GM12878 (cell line): ENCODE measurements at regions not wholly inside any gene's neighbourhood (a gene's known extent, or its start where the extent isn't known, plus 50 kb on each side); places are given as distances from the start of the nearest gene placed in this dataset.

Source experiments
- ATAC-seq: fragments of 200-7000 bp; cut with Tn5 transposase; 3 replicates; pipeline ENCODE4 v1.9.1; 2020; ENCODE audit warnings: mild to moderate bottlenecking, moderate library complexity
- BruUV-seq: library from RNA; stranded (reverse); fragments of 400-500 nt; replicated peaks from 2 replicates; lab custom pipeline; 2021; lab: Mats Ljungman, UMichigan
- CTCF ChIA-PET: fragments of 300-600 bp; sonication (Branson Sonifier 250); formaldehyde crosslinking; extraction: SDS; loops from one replicate; lab custom pipeline; 2021; ENCODE audit warnings: inconsistent platforms; lab: Yijun Ruan, JAX
- POLR2A ChIA-PET: fragments of 350-600 bp; formaldehyde crosslinking; extraction: SDS; loops from one replicate; lab custom pipeline; 2021; ENCODE audit warnings: inconsistent platforms; lab: Charles Lee
- RAD21 ChIA-PET: fragments of 300-600 bp; sonication (Branson Sonifier 250); formaldehyde crosslinking; loops from one replicate; lab custom pipeline; 2023; ENCODE audit warnings: antibody characterized with exemption; ENCODE audit not compliant: unreplicated experiment; lab: Charles Lee
- SMC1A ChIA-PET: fragments of 300-600 bp; sonication (Branson Sonifier 250); formaldehyde crosslinking; loops from one replicate; lab custom pipeline; 2023; ENCODE audit not compliant: unreplicated experiment, uncharacterized antibody; lab: Charles Lee
- DNase-seq: peaks from one replicate; pipeline ENCODE4 v3.0.0-alpha.2; 2011; ENCODE audit warnings: low read depth, low spot score
- FAIRE-seq: peaks from 3 replicates; lab custom pipeline; 2011; peaks lifted over from hg19 to GRCh38; lab: Jason Lieb, UNC
- H2AFZ ChIP-seq: 2 replicates; pipeline ENCODE4 v1.6.0; 2011; ENCODE audit warnings: low read depth, low read length, control low read depth; ENCODE audit not compliant: control insufficient read depth
- H3K27ac ChIP-seq: 2 replicates; pipeline ENCODE4 v1.5.1; 2011; ENCODE audit warnings: control low read depth; ENCODE audit not compliant: control insufficient read depth, insufficient read depth
- H3K27me3 ChIP-seq, 2 experiments: replicated peaks in 1 of 2; 2 replicates each; pipeline versions ENCODE4 v1.6.0 to v1.6.1; 2011; ENCODE audit warnings: low read length in 1 of 2; ENCODE audit not compliant: control insufficient read depth in 2 of 2, insufficient read depth in 2 of 2
- H3K36me3 ChIP-seq, 2 experiments: 2 replicates each; pipeline ENCODE4 v1.5.1; 2011; ENCODE audit warnings: low read length in 1 of 2; ENCODE audit not compliant: control insufficient read depth in 2 of 2, insufficient read depth in 2 of 2
- H3K4me1 ChIP-seq: 2 replicates; pipeline ENCODE4 v1.6.1; 2011; ENCODE audit warnings: mild to moderate bottlenecking, low read length, moderate library complexity, mixed read lengths; ENCODE audit not compliant: control insufficient read depth, insufficient read depth
- H3K4me2 ChIP-seq: 2 replicates; pipeline ENCODE4 v1.6.0; 2011; ENCODE audit warnings: control low read depth; ENCODE audit not compliant: control insufficient read depth, insufficient read depth
- H3K4me3 ChIP-seq: fragments of 200-600 bp; sonication (generic); 2 replicates; pipeline ENCODE4 v1.5.1; 2016
- H3K79me2 ChIP-seq: 2 replicates; pipeline ENCODE4 v1.6.0; 2011; ENCODE audit warnings: low read length; ENCODE audit not compliant: control insufficient read depth, insufficient read depth
- H3K9ac ChIP-seq: 2 replicates; pipeline ENCODE4 v1.8.0; 2011; ENCODE audit warnings: low read length, control low read depth, mixed read lengths; ENCODE audit not compliant: control insufficient read depth, insufficient read depth
- H3K9me3 ChIP-seq: replicated peaks from 3 replicates; pipeline ENCODE4 v1.5.1; 2011; ENCODE audit warnings: mild to moderate bottlenecking, low read length; ENCODE audit not compliant: control insufficient read depth, insufficient read depth
- H4K20me1 ChIP-seq: 2 replicates; pipeline ENCODE4 v1.6.0; 2011; ENCODE audit not compliant: control insufficient read depth, insufficient read depth
- CBFB ChIP-seq: IDR thresholded peaks from 2 replicates; pipeline ENCODE4 v1.6.1; 2016; ENCODE audit warnings: antibody characterized with exemption, low read depth
- CREB1 ChIP-seq: IDR thresholded peaks from 2 replicates; pipeline ENCODE4 v1.6.1; 2012; ENCODE audit warnings: low read depth, mild to moderate bottlenecking, inconsistent platforms
- EZH2 ChIP-seq: IDR thresholded peaks from 2 replicates; pipeline ENCODE4 v1.6.1; 2012; ENCODE audit warnings: low read depth, mild to moderate bottlenecking, control low read depth, inconsistent platforms, low read length, borderline replicate concordance; ENCODE audit not compliant: control insufficient read depth
- IKZF2 ChIP-seq, 2 experiments: fragments of 450-650 bp; IDR thresholded peaks; 2 replicates each; pipeline ENCODE4 v1.6.1; 2017; ENCODE audit warnings: mild to moderate bottlenecking in 2 of 2, moderate library complexity in 2 of 2
- LARP7 ChIP-seq: fragments of 450-650 bp; IDR thresholded peaks from 2 replicates; pipeline ENCODE4 v1.6.1; 2017; ENCODE audit warnings: mild to moderate bottlenecking
- MXI1 ChIP-seq: fragments of 150-350 bp; IDR thresholded peaks from 2 replicates; pipeline ENCODE4 v1.6.1; 2011; ENCODE audit warnings: low read depth, mild to moderate bottlenecking, inconsistent platforms, low read length, improper control_type of control experiment
- NFIC ChIP-seq: IDR thresholded peaks from 2 replicates; pipeline ENCODE4 v1.6.1; 2012; ENCODE audit warnings: low read depth, mild to moderate bottlenecking, inconsistent platforms, low read length, moderate library complexity
- NFXL1 ChIP-seq: fragments of 450-650 bp; IDR thresholded peaks from 2 replicates; pipeline ENCODE4 v1.6.1; 2017; ENCODE audit warnings: antibody characterized with exemption, mild to moderate bottlenecking, borderline replicate concordance
- NKRF ChIP-seq: fragments of 450-650 bp; conservative IDR thresholded peaks from 2 replicates; pipeline ENCODE4 v1.6.1; 2017; ENCODE audit warnings: mild to moderate bottlenecking, moderate library complexity
- NR2F1 ChIP-seq: fragments of 450-650 bp; conservative IDR thresholded peaks from 2 replicates; pipeline ENCODE4 v1.6.1; 2017; ENCODE audit warnings: mild to moderate bottlenecking
- PBX3 ChIP-seq: IDR thresholded peaks from 2 replicates; pipeline ENCODE4 v1.6.1; 2011; ENCODE audit warnings: mild to moderate bottlenecking, low read depth, low read length, moderate library complexity; ENCODE audit not compliant: insufficient replicate concordance
- RELB ChIP-seq: fragments of 450-650 bp; IDR thresholded peaks from 2 replicates; pipeline ENCODE4 v1.6.1; 2017; ENCODE audit warnings: low read depth, mild to moderate bottlenecking, moderate library complexity
- REST ChIP-seq: IDR thresholded peaks from 2 replicates; pipeline ENCODE4 v1.6.1; 2012; ENCODE audit warnings: mild to moderate bottlenecking, low read depth, low read length
- RFX5 ChIP-seq: IDR thresholded peaks from 2 replicates; pipeline ENCODE4 v1.6.1; 2011; ENCODE audit warnings: low read depth, low read length, improper control_type of control experiment
- SMAD5 ChIP-seq: IDR thresholded peaks from 2 replicates; pipeline ENCODE4 v1.6.1; 2016; ENCODE audit warnings: antibody characterized with exemption, low read depth
- SREBF1 ChIP-seq: IDR thresholded peaks from 2 replicates; pipeline ENCODE4 v1.6.1; 2012; ENCODE audit warnings: mild to moderate bottlenecking, low read length
- SREBF2 ChIP-seq: IDR thresholded peaks from 2 replicates; pipeline ENCODE4 v1.6.1; 2012; ENCODE audit warnings: mild to moderate bottlenecking, low read length
- TCF7 ChIP-seq: IDR thresholded peaks from 2 replicates; pipeline ENCODE4 v1.6.1; 2014; ENCODE audit warnings: antibody characterized with exemption, borderline replicate concordance
- WGBS: methylation state at CpG from one replicate; pipeline ENCODE4 v1.1.6; 2016; ENCODE audit warnings: low lambda C conversion rate; ENCODE audit not compliant: insufficient replicate concordance, insufficient coverage; ENCODE audit errors: missing lambda C conversion rate; 5-methylcytosine and 5-hydroxymethylcytosine counted together
- in situ Hi-C: fragments of 300-500 bp; cut with MboI; formaldehyde crosslinking; loops from 9 replicates; pipeline ENCODE4 v1.14.3; 2018; ENCODE audit warnings: mixed read lengths
- intact Hi-C: fragments of 100-400 bp; cut with micrococcal nuclease; formaldehyde crosslinking; loops from one replicate; pipeline ENCODE4 v1.14.2; 2022; ENCODE audit not compliant: unreplicated experiment

GRCh38 chr14:71230897-71231296, 323.6 kb downstream of the PCNX1 start:
- Histone ChIP-seq H3K79me2 (no peaks in the 10 kb centered on the region), H3K27me3 (no peaks in the 10 kb centered on the region), H4K20me1 (no peaks in the 10 kb centered on the region), H3K4me1 (no peaks in the 10 kb centered on the region), H3K4me3 (no peak overlapping the region), H3K36me3 (no peaks in the 10 kb centered on the region), H2AFZ (no peak overlapping the region), H3K27ac (no peak overlapping the region), H3K9me3 (no peaks in the 10 kb centered on the region), H3K9ac (no peak overlapping the region), H3K4me2 (no peak overlapping the region)
- RAD21 ChIA-PET, result interaction anchor here (1.3 to 1.4 kb wide), 2 partner anchors 19 to 173 kb away, joined by 3 to 5 read pairs; no protein-coding TSS in a partner anchor
- BruUV-seq, result no TSS peak
- ATAC-seq, result no peak; the same call in 2 of the 3 replicates
- in situ Hi-C loops, result no loop called here
- TF ChIP-seq NKRF, result no peak
- no peak for TF ChIP-seq SMAD5
- no peak for TF ChIP-seq REST
- TF ChIP-seq MXI1, result no peak
- no peak for TF ChIP-seq PBX3
- TF ChIP-seq SREBF2, result no peak
- TF ChIP-seq EZH2, result no peak
- TF ChIP-seq TCF7, result no peak
- no peak for TF ChIP-seq NFIC
- no peak for TF ChIP-seq LARP7
- TF ChIP-seq CREB1, result no peak
- TF ChIP-seq CBFB, result no peak
- TF ChIP-seq IKZF2 (IDR thresholded peaks at IDR 0.05), result no peak
- no peak for TF ChIP-seq SREBF1
- TF ChIP-seq NFXL1, result no peak
- TF ChIP-seq RELB, result no peak
- TF ChIP-seq RFX5, result no peak
- TF ChIP-seq NR2F1, result no peak
- SMC1A ChIA-PET, result no interaction called here
- CTCF ChIA-PET, result interaction anchor here (0.9 kb wide), 1 partner anchor 89 kb away, joined by 3 read pairs; no protein-coding TSS in a partner anchor
- 79% methylated on average over 13 of the region's 13 CpGs for WGBS
- POLR2A ChIA-PET, result no interaction called here
- FAIRE-seq, result no peak
- intact Hi-C loops, result no loop called here
- no peak for DNase-seq
